GM18907 (cell line): ENCODE measurements at regions not wholly inside any gene's neighbourhood (a gene's known extent, or its start where the extent isn't known, plus 50 kb on each side); places are given as distances from the start of the nearest gene placed in this dataset.
"Not testable (repeated sequence)": the region's sequence is repeated elsewhere in the genome, so short reads cannot be mapped to it uniquely, and the experiment has no call there.

Source experiments
- ATAC-seq: cut with Tn5 transposase; IDR thresholded peaks from one replicate; pipeline ENCODE4 v1.9.1; 2021; ENCODE audit warnings: mild to moderate bottlenecking, moderate library complexity; ENCODE audit not compliant: unreplicated experiment

DNA sequence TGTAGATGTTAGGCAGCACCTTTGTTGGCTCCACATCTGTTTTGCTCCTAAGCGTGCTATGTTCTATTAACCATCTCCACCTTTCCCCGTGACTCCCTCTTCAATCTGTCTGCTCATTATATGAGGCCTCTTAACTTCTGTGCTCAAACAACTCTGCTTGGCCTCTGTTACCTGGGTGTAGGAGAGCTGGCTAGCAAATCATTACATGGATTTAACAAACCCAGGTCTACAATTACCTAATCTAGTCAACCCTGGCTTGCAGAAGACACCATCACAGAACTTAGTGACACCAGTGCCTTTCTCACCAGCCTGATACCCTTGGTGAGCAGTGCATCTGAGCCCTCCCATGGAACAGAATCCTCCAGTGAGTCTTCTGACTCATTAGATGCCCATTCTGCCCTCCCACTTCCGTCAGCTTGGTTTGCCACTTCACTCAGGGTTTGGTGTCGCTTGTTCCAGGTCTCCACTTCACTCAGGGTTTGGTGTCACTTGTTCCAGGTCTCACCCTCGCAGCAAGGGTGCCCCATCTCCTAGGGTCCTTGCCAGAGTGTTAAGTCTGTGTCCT is 92.0 kb upstream of the KIF26B start:
- ATAC-seq = no peak

DNA sequence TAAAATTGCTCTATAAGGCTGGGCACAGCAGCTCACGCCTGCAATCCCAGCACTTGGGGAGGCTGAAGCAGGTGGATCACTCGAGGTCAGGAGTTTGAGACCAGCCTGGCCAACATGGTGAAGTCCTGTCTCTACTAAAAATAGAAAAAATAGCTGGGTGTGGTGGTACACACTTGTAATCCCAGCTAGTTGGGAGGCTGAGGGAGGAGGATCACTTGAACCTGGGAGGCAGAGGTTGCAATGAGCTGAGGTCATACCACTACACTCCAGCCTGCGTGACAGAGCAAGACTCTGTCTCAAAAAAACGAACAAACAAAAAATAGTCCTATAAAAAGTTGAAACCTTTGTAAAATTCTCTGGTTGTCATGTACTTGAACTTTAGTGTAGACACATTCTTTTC is 93.0 kb upstream of the KIF26B start:
- ATAC-seq = not testable (repeated sequence)

DNA sequence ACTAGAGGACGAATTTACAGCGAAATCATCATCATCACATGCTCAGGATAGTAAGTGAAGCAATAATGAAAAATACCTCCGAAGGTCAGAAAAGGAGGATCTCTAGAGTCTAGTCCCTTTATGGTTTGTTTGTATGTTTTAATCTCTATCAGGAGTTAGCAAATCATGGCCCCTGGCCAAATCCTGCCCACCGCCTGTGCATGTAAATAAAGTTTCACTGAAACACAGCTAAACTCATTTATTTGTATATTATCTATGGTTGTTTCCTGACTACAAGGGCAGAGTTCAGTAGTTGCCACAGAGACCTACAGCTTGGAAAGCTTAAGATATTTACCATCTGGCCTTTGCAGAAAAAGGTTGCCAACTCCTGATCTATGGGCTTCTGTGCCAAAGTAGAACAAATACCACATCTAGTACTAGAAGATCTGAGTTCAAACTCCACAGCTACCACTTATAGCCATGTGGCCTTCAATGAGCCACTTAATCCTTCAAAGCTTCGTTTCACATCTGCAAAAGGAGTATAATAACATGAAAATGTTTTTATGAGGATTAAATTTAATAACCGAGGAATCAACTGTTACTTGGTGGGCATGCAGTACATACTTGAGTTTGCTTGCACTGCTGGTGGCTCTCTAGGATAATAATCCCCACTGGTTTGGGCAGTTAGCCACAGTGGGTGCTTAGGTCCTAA is 94.0 kb upstream of the KIF26B start:
- no peak for ATAC-seq

GRCh38 chr1:245059806-245060424 is 94.9 kb upstream of the KIF26B start:
- no peak for ATAC-seq

DNA sequence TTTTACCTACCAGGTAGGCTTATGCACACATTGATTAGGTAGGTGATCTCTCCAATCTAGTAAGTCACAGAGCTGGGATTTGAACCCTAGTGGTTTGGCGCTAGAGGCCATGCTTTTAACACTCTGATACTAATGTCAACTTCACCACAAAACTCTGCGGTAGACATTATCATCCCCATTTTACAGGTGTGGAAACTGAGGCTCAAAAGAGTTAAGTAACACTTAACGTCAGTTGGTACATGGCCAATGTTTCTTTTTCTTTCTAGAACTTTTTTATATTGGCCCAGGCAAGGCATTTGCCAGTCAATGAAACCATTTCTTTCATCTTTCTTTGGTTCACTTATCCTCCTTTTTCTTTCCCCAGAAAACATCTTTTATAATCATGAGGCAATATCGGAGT is 95.9 kb upstream of the KIF26B start:
- no peak for ATAC-seq

GRCh38 chr1:245058436-245058835 is 96.3 kb upstream of the KIF26B start:
- ATAC-seq = no peak

- ATAC-seq = no peak
Observed at GRCh38 chr1:245056913-245057312, 97.9 kb upstream of the KIF26B start.

- not testable (repeated sequence) for ATAC-seq
Observed at GRCh38 chr1:245056296-245056695, 98.5 kb upstream of the KIF26B start.

DNA sequence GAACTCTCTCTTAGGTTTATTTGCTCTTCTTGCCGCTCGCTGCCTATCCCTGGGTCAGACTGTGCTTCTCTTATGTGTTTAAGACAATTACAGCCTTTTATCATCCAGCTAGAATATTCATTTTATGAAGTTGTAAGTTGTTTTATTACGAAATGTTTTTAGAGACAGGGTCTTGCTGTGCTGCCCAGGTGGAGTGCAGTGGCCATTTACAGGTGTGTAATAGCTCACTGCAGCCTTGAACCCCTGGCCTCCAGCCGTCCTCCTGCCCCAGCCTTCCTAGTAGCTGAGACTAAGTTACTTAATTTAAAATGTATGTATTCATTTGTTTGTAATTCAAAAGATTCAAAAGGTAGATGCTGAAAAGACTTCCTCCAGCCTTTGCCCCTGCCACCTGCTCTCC is 99.0 kb upstream of the KIF26B start:
- no peak for ATAC-seq

GRCh38 chr1:245054507-245055270 is 100.1 kb upstream of the KIF26B start:
- no peak for ATAC-seq

DNA sequence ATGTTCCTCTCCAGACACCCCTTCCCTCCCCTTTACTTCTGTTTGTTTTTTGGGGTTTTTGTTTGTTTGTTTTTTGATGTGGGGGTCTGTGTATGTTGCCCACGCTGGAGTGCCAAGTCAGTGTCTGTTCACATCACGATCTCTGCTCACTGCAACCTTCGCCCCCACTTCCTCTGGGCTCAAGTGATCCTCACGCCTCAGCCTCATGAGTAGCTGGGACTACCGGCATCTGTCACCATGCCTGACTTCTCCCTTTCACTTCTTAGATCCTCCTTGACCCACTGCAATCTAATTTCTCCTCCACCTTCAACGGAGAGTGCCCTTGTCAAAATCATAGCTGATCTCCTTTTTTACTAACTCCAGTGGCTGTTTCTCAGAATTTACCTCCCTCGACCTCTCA is 100.7 kb upstream of the KIF26B start:
- ATAC-seq = no peak

GRCh38 chr1:245052258-245052657 is 102.5 kb upstream of the KIF26B start:
- no peak for ATAC-seq

DNA sequence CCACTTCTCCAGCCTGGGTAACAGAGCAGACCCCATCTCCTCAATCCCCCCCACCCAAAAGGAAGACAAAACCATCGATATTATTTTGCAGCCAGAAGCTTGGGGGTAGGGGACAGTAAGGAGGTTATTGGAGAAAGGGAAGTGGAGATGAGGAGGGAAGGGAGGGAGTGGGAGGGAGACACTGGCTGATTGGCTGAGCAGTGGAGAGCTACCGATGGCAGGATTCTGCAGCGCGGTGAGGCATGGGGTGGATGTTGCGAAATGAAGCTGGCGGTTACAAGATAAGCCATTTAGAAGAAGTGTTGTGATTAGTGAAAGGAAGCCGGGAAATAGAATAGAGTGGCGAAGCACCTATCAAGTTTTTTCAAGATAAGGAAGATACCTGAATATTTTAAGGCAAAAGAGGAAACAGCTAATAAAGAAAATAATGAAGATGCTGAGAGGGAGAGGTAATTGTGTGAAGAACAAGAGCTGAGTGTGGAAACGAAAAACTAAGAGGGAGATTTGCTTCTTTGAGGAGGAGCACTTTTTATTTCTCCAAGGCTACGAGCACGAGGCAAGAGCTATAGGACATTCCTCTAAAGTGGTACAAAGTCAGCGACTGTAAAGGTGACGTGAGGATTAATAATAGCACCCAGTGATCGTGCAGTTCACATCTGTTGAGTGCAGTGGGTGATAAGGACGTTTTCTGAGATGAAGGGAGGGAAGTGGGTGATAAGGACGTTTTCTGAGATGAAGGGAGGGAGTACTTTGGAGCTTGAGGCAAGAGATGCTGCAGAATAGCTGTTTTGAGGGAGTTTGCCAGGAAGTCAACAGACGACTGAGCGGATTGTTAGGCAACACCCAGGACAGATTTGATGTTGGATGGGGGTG is 103.2 kb upstream of the KIF26B start:
- no peak for ATAC-seq

DNA sequence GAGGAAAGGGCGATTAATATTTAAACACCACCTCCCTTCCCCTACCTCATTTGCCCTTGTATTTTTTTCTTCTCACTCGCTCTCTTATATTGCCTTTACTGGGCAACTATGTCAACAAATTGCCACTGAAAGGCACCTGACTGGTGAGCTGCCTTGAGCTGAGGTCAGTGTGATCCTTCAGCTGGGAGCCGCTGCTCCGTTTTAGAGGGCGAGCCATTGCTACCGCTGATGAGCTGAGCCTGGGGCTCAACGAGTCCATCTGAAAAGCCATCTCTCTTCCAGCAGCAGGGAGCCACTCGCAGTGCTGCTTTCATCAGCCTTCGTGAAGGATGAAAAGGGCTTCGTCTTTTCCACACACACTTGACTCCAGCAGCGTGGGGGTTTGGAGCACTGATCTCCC is 108.0 kb upstream of the KIF26B start:
- no peak for ATAC-seq

DNA sequence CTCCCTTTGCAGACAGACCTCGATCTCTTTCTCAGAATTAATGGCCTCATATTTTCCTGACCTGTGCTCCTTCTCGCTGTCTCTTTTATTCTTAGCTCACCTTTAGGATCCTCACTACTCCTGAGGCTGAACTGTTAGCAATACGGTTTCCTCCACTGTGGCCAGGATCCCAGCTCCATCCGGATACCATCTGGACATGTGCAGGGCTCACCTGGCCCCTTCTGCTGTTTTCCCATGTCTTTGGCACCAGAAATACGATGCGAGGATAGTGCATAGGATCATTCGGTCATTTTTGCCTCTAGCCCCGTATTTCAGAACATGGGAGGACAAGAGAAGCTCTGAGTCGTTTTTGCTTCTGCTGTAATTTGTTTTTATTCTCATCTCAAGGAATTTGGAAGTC is 108.5 kb upstream of the KIF26B start:
- no peak for ATAC-seq

DNA sequence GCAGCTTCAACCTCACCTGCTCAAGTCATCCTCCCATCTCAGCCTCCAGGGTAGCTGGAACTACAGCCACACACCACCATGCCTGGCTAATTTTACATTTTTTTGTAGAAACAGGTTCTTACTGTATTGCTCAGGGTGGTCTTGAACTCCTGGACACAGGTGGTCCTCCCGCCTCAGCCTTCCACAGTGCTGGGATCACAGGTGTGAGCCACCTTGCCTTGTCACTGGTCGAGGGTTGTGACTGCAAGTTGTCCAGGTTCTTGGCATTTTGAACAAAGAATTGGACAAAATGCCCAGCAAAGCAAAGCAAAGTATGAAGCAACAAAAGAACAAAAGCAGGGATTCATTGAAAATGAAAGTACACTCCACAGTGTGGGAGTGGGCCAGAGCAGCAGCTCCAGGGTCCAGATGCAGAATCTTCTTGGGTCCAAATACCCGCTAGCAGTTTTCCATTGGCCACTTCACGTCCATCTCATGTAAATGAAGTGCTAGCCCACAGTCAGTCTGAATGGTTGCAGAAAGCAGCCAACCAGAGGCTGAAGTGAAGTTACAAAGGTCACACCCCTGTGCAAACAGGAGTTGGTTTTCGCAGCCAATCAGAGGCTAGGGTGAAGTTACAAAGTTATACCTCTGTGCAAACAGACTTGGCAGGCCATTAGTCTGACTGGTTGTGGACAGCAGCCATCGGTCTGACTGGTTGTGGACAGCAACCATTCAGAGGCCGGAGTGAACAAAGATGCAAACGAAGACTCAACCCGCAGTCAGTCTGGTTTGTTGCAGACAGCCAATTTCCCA is 109.5 kb upstream of the KIF26B start:
- no peak for ATAC-seq

DNA sequence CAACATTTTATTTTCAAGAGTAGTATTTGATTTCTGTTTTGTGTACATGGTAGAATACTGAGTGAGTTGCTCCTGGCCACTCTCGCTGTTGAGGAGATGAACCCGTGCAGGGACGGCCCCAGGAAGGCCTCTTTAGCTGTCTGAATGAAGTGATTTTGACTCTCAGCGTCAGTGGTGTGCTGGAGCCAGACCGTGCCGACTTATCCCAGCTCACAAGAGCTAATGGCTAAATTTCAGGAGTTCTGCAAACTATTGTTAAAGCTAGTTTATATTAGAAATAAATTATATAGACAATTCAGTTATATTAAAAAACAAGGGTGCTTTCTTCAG is 111.2 kb upstream of the KIF26B start:
- no peak for ATAC-seq

DNA sequence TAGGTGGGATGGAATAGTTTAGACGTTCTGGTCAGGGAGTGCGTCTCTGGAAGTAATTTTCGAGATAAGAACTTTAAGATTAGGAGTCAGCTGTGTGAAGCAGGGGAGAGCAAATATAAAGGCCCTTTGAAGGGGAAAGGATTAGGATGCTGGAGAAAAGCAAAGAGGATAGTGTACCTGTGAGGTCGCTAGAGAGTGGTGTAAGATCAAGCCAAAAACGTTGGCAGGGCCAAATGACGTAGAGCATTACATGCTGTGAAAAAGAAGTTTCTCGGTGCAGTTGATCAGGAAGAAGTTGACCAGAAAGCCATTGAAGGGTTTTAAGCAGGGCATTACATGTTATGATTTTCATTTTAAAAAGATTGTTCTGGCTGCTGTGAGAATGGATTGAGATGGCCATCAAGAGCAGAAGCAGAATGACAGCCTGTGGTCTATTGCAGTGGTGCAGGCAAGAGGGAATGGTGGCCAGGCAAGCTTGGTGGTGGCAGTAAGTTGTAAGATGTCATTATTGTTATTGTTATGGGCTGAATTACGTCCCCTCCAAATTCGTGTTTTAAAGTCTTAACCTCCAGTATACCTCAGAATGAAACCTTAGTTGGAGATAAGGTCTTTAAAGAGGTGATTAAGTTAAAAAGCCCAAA is 113.6 kb upstream of the KIF26B start:
- ATAC-seq = no peak

DNA sequence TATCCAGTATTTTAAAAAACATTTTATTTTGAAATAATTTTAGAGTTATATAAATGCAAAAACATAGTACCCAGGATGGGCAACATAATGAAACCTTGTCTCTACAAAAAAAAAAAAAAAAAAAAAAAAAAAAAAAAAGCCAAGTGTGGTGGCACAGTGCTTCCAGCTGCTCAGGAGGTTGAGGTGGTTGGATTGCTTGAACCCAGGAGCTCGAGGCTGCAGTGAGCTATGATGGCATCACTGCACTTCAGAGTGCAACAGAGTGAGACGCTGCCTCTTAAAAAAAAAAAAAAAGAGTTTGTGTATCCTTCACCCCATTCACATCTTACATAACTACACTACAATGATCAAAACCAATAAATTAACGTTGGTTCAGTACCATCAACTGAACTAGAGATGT is 115.6 kb upstream of the KIF26B start:
- ATAC-seq = no peak

DNA sequence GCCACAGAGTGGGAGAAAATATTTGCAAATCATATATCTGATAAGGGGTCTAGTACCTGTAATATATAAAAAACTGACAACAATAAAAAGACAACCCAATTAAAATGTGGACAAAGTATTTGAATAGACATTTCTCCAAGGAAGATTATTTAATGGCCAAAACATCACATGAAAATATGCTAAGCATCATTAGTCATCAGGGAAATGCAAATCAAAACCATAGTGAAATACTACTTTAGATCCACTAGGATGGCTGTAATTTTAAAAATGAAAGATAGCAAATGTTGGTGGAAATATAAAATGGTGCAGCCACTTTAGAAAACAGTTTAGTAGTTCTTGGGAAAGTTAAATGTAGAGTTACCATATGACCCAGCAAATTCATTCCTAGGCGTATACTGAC is 118.7 kb upstream of the KIF26B start:
- no peak for ATAC-seq
